Suprapubic skin (tissue), 4 donors: ENCODE measurements at regions not wholly inside any gene's neighbourhood (a gene's known extent, or its start where the extent isn't known, plus 50 kb on each side); places are given as distances from the start of the nearest gene placed in this dataset.
"Not testable (repeated sequence)": the region's sequence is repeated elsewhere in the genome, so short reads cannot be mapped to it uniquely, and the experiment has no call there.

Source experiments
- DNase-seq, 2 donors: peaks; one replicate each; pipeline ENCODE4 v3.0.0-alpha.2; 2019; ENCODE audit warnings: low spot score in 2 of 2
- H3K27ac ChIP-seq: fragments of 200-600 bp; sonication (generic); one replicate; pipeline ENCODE4 v1.5.1; 2019
- H3K27me3 ChIP-seq: fragments of 200-600 bp; sonication (generic); one replicate; pipeline ENCODE4 v1.5.1; 2019
- H3K36me3 ChIP-seq: fragments of 200-600 bp; sonication (generic); one replicate; pipeline ENCODE4 v1.5.1; 2019
- H3K4me1 ChIP-seq: fragments of 200-600 bp; sonication (generic); one replicate; pipeline ENCODE4 v1.5.1; 2019
- H3K4me3 ChIP-seq: fragments of 200-600 bp; sonication (generic); one replicate; pipeline ENCODE4 v1.5.1; 2019; ENCODE audit warnings: mild to moderate bottlenecking
- H3K9me3 ChIP-seq: fragments of 200-600 bp; sonication (generic); one replicate; pipeline ENCODE4 v1.5.1; 2019
- CTCF ChIP-seq, 2 donors: fragments of 200-600 bp in 1 of 2; fragments of 450-650 bp in 1 of 2; sonication (generic) in 1 of 2; IDR thresholded peaks; one replicate each; pipeline ENCODE4 v1.5.1; 2016 to 2019; ENCODE audit warnings: antibody characterized with exemption in 2 of 2, mild to moderate bottlenecking in 1 of 2, moderate library complexity in 1 of 2
- EP300 ChIP-seq: sonication (generic); formaldehyde crosslinking; IDR thresholded peaks from one replicate; pipeline ENCODE4 v1.6.1; 2017; ENCODE audit warnings: antibody characterized with exemption
- POLR2A ChIP-seq, 2 donors: fragments of 450-650 bp; IDR thresholded peaks; one replicate each; pipeline ENCODE4 v1.6.1; 2017; ENCODE audit warnings: antibody characterized with exemption in 2 of 2, mild to moderate bottlenecking in 2 of 2, moderate library complexity in 2 of 2
- POLR2AphosphoS5 ChIP-seq, 3 donors: sonication (generic); formaldehyde crosslinking; IDR thresholded peaks; one replicate each; pipeline ENCODE4 v1.6.1; 2017; ENCODE audit warnings: antibody characterized with exemption in 3 of 3
- WGBS: methylation state at CpG from one replicate; pipeline ENCODE4 v1.1.5; 2018; 5-methylcytosine and 5-hydroxymethylcytosine counted together

GRCh38 chr17:53765609-53766008, 57.1 kb upstream of the KIF2B start:
- Histone ChIP-seq H3K4me1 (no peaks in the 10 kb centered on the region), H3K27ac (no peak overlapping the region), H3K4me3 (no peak overlapping the region), H3K27me3 (no peaks in the 10 kb centered on the region), H3K36me3 (no peaks in the 10 kb centered on the region), H3K9me3 (no peaks in the 10 kb centered on the region)
- 44% methylated on average over 1 of the region's 1 CpG for WGBS
- DNase-seq, result no peak
- no peak for TF ChIP-seq POLR2A (IDR thresholded peaks at IDR 0.05)
- TF ChIP-seq EP300, result no peak
- no peak for TF ChIP-seq CTCF (IDR thresholded peaks at IDR 0.05)
- no peak for TF ChIP-seq POLR2AphosphoS5 (IDR thresholded peaks at IDR 0.05)

- H3K27me3 ChIP-seq, result no peaks in the 10 kb centered on the region
Measured at GRCh38 chr17:53765129-53765528, 57.6 kb upstream of the KIF2B start.

GRCh38 chr17:53757559-53757958, 65.2 kb upstream of the KIF2B start:
- no peak overlapping the region for H3K27ac ChIP-seq
- no peaks in the 10 kb centered on the region for H3K4me1 ChIP-seq
- H3K36me3 ChIP-seq, result no peaks in the 10 kb centered on the region
- WGBS, result 98% methylated on average over 22 of the region's 22 CpGs
- H3K9me3 ChIP-seq, result no peaks in the 10 kb centered on the region
- no peak overlapping the region for H3K4me3 ChIP-seq
- TF ChIP-seq POLR2AphosphoS5 (IDR thresholded peaks at IDR 0.05) (no peak), CTCF (IDR thresholded peaks at IDR 0.05) (no peak), POLR2A (IDR thresholded peaks at IDR 0.05) (no peak), EP300 (no peak)
- H3K27me3 ChIP-seq, result no peaks in the 10 kb centered on the region
- no peak for DNase-seq

More at GRCh38 chr17:53765129-53765528, 57.6 kb upstream of the KIF2B start:
- WGBS, result 50% methylated on average over 2 of the region's 2 CpGs
- Histone ChIP-seq H3K36me3 (no peaks in the 10 kb centered on the region), H3K4me1 (no peaks in the 10 kb centered on the region), H3K9me3 (no peaks in the 10 kb centered on the region), H3K4me3 (no peak overlapping the region), H3K27ac (no peak overlapping the region)
- DNase-seq, result no peak
- no peak for TF ChIP-seq POLR2A (IDR thresholded peaks at IDR 0.05)
- TF ChIP-seq CTCF (IDR thresholded peaks at IDR 0.05), result no peak
- no peak for TF ChIP-seq EP300
- TF ChIP-seq POLR2AphosphoS5 (IDR thresholded peaks at IDR 0.05), result no peak

- not testable (repeated sequence) for H3K27ac ChIP-seq, H3K27me3 ChIP-seq, H3K4me1 ChIP-seq, H3K4me3 ChIP-seq, DNase-seq, H3K36me3 ChIP-seq, H3K9me3 ChIP-seq
- 94% methylated on average over 8 of the region's 20 CpGs for WGBS
Measured at GRCh38 chr17:53757116-53757515, 65.6 kb upstream of the KIF2B start.

GRCh38 chr17:53749178-53749577, 73.5 kb upstream of the KIF2B start:
- TF ChIP-seq EP300 (no peak), POLR2AphosphoS5 (IDR thresholded peaks at IDR 0.05) (no peak), POLR2A (IDR thresholded peaks at IDR 0.05) (no peak), CTCF (IDR thresholded peaks at IDR 0.05) (no peak)
- Histone ChIP-seq H3K4me3 (no peak overlapping the region), H3K27ac (no peak overlapping the region), H3K9me3 (no peaks in the 10 kb centered on the region), H3K27me3 (no peaks in the 10 kb centered on the region), H3K36me3 (no peaks in the 10 kb centered on the region), H3K4me1 (peaks cover 9% of the 10 kb centered on the region)
- no peak for DNase-seq
- WGBS, result 68% methylated on average over 1 of the region's 1 CpG

GRCh38 chr17:53748159-53748820, 74.4 kb upstream of the KIF2B start:
- not testable (repeated sequence) for H3K27ac ChIP-seq, H3K4me1 ChIP-seq, H3K9me3 ChIP-seq, H3K27me3 ChIP-seq, DNase-seq, H3K36me3 ChIP-seq, H3K4me3 ChIP-seq
- WGBS, result 64% methylated on average over 11 of the region's 11 CpGs
